Upper lobe of left lung (tissue), 4 donors: ENCODE measurements at regions not wholly inside any gene's neighbourhood (a gene's known extent, or its start where the extent isn't known, plus 50 kb on each side); places are given as distances from the start of the nearest gene placed in this dataset.

Experiments
- EP300 ChIP-seq, 4 donors: sonication (generic); formaldehyde crosslinking; IDR thresholded peaks; one replicate each; pipeline ENCODE4 v1.5.1; 2017; ENCODE audit warnings: antibody characterized with exemption in 4 of 4, control low read depth in 2 of 4
- POLR2A ChIP-seq, 4 donors: fragments of 450-650 bp; IDR thresholded peaks; one replicate each; pipeline ENCODE4 v1.5.1; 2016 to 2017; ENCODE audit warnings: antibody characterized with exemption in 4 of 4, mild to moderate bottlenecking in 2 of 4
- POLR2AphosphoS5 ChIP-seq, 2 donors: sonication (generic); formaldehyde crosslinking; IDR thresholded peaks; one replicate each; pipeline ENCODE4 v1.5.1; 2017; ENCODE audit warnings: antibody characterized with exemption in 2 of 2
- TF ChIP-seq, protein P1 (sequence below), 6 experiments: fragments of 450-650 bp in 4 of 6; fragments of 200-600 bp in 2 of 6; sonication (generic) in 2 of 6; IDR thresholded peaks; one replicate each; pipeline ENCODE4 v1.5.1; 2016 to 2019; ENCODE audit warnings: antibody characterized with exemption in 6 of 6

DNA sequence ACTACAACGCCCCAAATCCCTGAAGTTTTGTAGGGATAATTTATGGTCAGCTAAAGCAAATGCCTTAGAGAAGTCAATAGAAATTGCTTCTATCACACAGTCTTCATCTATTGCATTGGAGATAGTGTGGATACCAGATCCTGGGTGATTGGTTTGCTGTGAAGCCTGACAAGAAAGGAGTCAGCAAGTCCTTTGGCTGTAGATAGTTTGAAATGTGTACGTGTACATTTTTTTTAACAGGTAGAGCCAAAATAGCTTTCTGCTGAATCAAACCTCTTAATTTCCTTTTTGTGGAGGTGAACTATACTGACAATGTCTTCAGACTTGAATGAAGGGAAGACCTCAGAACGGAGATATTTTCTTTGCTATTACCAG is 312.3 kb downstream of the ZBBX start:
- no peak for TF ChIP-seq POLR2AphosphoS5 (IDR thresholded peaks at IDR 0.05)
- TF ChIP-seq EP300 (IDR thresholded peaks at IDR 0.05): no peak
- no peak for TF ChIP-seq POLR2A (IDR thresholded peaks at IDR 0.05)
- TF ChIP-seq, protein P1, sequence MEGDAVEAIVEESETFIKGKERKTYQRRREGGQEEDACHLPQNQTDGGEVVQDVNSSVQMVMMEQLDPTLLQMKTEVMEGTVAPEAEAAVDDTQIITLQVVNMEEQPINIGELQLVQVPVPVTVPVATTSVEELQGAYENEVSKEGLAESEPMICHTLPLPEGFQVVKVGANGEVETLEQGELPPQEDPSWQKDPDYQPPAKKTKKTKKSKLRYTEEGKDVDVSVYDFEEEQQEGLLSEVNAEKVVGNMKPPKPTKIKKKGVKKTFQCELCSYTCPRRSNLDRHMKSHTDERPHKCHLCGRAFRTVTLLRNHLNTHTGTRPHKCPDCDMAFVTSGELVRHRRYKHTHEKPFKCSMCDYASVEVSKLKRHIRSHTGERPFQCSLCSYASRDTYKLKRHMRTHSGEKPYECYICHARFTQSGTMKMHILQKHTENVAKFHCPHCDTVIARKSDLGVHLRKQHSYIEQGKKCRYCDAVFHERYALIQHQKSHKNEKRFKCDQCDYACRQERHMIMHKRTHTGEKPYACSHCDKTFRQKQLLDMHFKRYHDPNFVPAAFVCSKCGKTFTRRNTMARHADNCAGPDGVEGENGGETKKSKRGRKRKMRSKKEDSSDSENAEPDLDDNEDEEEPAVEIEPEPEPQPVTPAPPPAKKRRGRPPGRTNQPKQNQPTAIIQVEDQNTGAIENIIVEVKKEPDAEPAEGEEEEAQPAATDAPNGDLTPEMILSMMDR (IDR thresholded peaks at IDR 0.05): no peak
